Prostate gland (tissue), 2 donors: ENCODE measurements at regions not wholly inside any gene's neighbourhood (a gene's known extent, or its start where the extent isn't known, plus 50 kb on each side); places are given as distances from the start of the nearest gene placed in this dataset.

Experiments used
- DNase-seq: peaks from one replicate; pipeline ENCODE4 v3.0.0-alpha.2; 2019; ENCODE audit warnings: low spot score
- H3K27ac ChIP-seq, 2 donors: fragments of 200-600 bp; sonication (generic); 2 replicates each; pipeline ENCODE4 v1.5.1; 2017 to 2019
- H3K27me3 ChIP-seq: fragments of 200-600 bp; sonication (generic); replicated peaks from 2 replicates; pipeline ENCODE4 v1.5.1; 2019; ENCODE audit not compliant: insufficient read depth
- H3K36me3 ChIP-seq, 2 donors: fragments of 200-600 bp; sonication (generic); 1 replicate in 1 of 2; 2 replicates in 1 of 2; pipeline versions ENCODE4 v1.5.1 to v1.8.1; 2017 to 2019
- H3K4me1 ChIP-seq: fragments of 200-600 bp; sonication (generic); replicated peaks from 2 replicates; pipeline ENCODE4 v1.5.1; 2019
- H3K4me3 ChIP-seq, 2 donors: fragments of 200-600 bp; sonication (generic); 2 replicates each; pipeline ENCODE4 v1.5.1; 2017 to 2019
- H3K9me3 ChIP-seq: fragments of 200-600 bp; sonication (generic); 2 replicates; pipeline ENCODE4 v1.5.1; 2017
- POLR2A ChIP-seq: fragments of 450-650 bp; IDR thresholded peaks from one replicate; pipeline ENCODE4 v1.6.1; 2016; ENCODE audit warnings: antibody characterized with exemption, mild to moderate bottlenecking
- POLR2AphosphoS5 ChIP-seq: sonication (generic); formaldehyde crosslinking; IDR thresholded peaks from one replicate; pipeline ENCODE4 v1.6.1; 2017; ENCODE audit warnings: antibody characterized with exemption
- WGBS: methylation state at CpG from one replicate; pipeline ENCODE4 v1.1.5; 2018; 5-methylcytosine and 5-hydroxymethylcytosine counted together
- intact Hi-C: fragments of 100-400 bp; cut with DNase I; formaldehyde crosslinking; loops from one replicate; pipeline ENCODE4 v1.14.2; 2022
- TF ChIP-seq, protein P1 (sequence below), 4 experiments: fragments of 200-600 bp in 2 of 4; fragments of 450-650 bp in 2 of 4; sonication (generic) in 2 of 4; IDR thresholded peaks; 1 replicate in 3 of 4; 2 replicates in 1 of 4; pipeline ENCODE4 v1.5.1; 2016 to 2019; ENCODE audit warnings: antibody characterized with exemption in 4 of 4, mild to moderate bottlenecking in 2 of 4, moderate library complexity in 2 of 4

DNA sequence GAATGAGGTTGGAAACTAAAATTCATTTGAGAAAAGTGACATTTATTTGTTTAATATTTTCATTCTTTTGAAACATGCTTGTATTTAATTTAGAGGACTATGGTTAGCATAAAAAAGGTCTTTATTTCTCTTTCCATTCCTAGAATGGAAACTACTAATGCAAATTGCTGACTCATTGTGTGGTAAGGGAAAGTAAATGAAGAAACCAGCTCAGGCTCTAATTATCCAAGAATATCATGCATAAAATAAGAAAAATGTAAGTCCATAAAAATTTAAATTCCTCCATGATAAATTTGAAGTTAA is 777.0 kb upstream of the SLITRK1 start:
- intact Hi-C loops, result no loop called here
- no peak for TF ChIP-seq POLR2A
- TF ChIP-seq, protein P1, sequence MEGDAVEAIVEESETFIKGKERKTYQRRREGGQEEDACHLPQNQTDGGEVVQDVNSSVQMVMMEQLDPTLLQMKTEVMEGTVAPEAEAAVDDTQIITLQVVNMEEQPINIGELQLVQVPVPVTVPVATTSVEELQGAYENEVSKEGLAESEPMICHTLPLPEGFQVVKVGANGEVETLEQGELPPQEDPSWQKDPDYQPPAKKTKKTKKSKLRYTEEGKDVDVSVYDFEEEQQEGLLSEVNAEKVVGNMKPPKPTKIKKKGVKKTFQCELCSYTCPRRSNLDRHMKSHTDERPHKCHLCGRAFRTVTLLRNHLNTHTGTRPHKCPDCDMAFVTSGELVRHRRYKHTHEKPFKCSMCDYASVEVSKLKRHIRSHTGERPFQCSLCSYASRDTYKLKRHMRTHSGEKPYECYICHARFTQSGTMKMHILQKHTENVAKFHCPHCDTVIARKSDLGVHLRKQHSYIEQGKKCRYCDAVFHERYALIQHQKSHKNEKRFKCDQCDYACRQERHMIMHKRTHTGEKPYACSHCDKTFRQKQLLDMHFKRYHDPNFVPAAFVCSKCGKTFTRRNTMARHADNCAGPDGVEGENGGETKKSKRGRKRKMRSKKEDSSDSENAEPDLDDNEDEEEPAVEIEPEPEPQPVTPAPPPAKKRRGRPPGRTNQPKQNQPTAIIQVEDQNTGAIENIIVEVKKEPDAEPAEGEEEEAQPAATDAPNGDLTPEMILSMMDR (IDR thresholded peaks at IDR 0.05), result no peak
- TF ChIP-seq POLR2AphosphoS5, result no peak
- H3K27ac ChIP-seq, result no peak overlapping the region
- H3K27me3 ChIP-seq, result no peaks in the 10 kb centered on the region
- no peaks in the 10 kb centered on the region for H3K9me3 ChIP-seq
- no peaks in the 10 kb centered on the region for H3K36me3 ChIP-seq
- H3K4me1 ChIP-seq, result no peaks in the 10 kb centered on the region
- H3K4me3 ChIP-seq, result no peak overlapping the region
- DNase-seq, result no peak

DNA sequence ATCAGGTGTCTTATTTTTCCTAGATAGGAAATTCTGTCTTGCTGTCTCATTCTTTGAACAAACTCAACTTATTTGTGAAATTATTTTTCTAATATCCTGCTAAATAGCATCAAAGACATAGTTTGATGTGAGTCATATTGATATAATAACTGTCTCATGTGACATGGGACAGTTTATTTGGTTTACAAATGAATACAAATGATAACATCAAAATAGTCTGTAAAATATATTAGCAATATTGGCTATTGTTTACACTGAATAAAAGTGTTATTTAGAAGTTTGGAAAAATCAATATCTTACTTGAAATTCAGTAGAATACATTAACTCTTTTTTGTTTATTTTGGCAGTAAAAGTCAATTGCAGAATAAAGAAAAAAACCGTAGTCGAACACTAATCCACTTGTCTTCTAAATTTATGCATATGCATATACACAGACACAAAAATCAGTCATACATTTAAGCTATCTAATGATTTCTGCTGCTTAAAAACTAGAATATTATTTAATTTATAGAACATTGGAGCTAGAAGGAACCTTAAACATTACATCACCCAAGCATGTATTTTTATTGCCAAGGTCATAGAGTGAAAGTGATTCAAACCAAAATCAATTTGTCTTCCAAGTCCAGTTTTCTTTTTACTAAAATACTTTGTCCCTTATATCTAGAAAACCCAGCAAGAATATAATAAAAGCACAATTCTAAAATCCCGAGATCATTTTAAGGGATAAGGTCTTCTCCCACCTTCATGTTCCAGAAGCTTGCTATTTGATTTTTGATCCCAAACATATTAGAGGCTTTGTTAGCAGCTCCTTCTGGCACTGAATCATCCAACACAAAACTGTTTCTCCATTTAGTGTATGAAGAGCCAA is 776.5 kb upstream of the SLITRK1 start:
- H3K27ac ChIP-seq, result no peak overlapping the region
- intact Hi-C loops, result no loop called here
- H3K4me3 ChIP-seq, result no peak overlapping the region
- DNase-seq, result no peak
- 41% methylated on average over 3 of the region's 3 CpGs for WGBS
- no peaks in the 10 kb centered on the region for H3K9me3 ChIP-seq
- H3K27me3 ChIP-seq, result no peaks in the 10 kb centered on the region
- TF ChIP-seq POLR2A (no peak), POLR2AphosphoS5 (no peak)
- TF ChIP-seq, protein P1 (IDR thresholded peaks at IDR 0.05), result no peak
- no peaks in the 10 kb centered on the region for H3K4me1 ChIP-seq
- H3K36me3 ChIP-seq, result no peaks in the 10 kb centered on the region

DNA sequence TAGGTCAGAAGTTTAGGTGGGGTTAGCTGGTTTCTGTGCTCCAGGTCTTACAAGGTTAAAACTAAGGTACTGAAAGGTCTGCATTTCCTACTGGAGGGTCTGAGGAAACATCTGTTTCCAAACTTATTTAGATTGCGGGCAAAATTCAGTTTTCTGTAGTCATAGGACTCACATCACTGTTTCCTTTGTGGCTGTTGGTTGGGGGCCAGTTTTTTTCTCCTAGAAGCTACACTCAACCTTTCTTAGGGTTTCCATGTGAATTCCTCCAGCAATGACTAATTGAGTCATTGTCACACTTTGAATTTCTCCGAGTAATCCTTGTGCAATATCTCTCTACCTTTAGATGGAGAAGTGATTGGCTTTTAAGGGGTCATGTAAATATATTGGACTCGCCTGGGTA is 773.4 kb upstream of the SLITRK1 start:
- Histone ChIP-seq H3K4me3 (no peak overlapping the region), H3K9me3 (no peaks in the 10 kb centered on the region), H3K27me3 (no peaks in the 10 kb centered on the region), H3K36me3 (no peaks in the 10 kb centered on the region), H3K27ac (no peak overlapping the region), H3K4me1 (no peaks in the 10 kb centered on the region)
- TF ChIP-seq, protein P1 (IDR thresholded peaks at IDR 0.05), result no peak
- TF ChIP-seq POLR2AphosphoS5 (no peak), POLR2A (no peak)
- no peak for DNase-seq
- intact Hi-C loops, result no loop called here
- 83% methylated on average over 3 of the region's 3 CpGs for WGBS

DNA sequence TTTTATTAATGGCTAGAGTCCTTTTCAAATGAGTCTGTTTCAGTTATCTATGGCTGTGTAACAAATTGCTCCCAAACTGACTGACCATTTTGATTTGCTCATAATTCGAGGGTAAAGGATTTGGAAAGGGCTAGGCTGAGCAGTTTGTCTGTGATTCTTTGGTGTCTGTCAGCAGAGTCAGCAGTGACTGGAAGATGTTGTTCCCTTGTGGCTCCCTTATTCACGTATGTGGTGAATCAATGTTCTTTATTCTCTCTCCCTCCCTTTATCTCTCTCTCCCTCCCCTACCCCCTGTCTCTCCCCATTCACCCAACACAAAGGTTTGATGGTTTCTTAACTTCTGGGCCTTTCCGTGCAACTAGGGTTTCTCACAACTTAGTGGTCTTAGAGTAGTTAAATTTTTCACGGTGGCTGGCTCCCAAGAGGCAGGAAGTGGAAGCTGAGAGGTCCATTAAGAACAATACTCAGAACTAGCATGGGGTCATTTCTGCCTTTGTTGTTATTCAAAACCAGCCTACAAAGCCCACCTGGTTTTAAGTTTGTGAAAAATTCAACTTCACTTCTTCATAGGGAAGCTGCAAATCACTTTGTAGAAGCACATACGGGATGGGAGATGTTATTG is 772.5 kb upstream of the SLITRK1 start:
- TF ChIP-seq POLR2AphosphoS5, result no peak
- no peak for TF ChIP-seq POLR2A
- intact Hi-C loops, result no loop called here

DNA sequence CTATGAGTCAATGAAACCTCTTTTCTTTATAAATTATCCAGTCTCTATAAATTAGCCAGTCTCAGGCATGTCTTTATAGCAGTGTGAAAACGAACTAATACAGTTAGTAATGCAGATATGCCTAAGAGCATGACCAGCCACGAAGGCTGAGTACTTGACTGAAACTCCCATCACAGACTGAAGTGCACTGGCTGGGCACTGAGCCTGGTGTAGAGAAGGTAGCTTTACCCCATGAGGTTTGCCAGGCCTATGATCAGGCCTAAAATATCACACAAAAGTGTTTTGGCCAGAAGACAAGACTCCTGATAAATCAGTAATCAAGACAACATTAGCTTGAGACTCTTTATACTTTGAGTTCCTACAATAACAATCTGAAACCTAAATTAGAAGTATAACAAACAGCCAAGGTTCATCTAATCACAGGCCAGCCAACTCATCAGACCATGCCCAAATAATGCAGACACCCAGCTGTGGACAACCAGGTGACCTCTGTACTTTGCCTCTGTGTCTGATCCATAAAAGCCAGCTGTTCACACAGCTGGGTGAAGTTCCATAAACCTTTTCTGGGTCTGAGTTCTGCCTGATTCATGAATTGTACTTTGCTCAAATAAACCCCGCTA is 771.8 kb upstream of the SLITRK1 start:
- no peaks in the 10 kb centered on the region for H3K4me1 ChIP-seq
- TF ChIP-seq, protein P1 (IDR thresholded peaks at IDR 0.05), result no peak
- no peak for TF ChIP-seq POLR2AphosphoS5
- TF ChIP-seq POLR2A, result no peak
- H3K27ac ChIP-seq, result no peak overlapping the region
- intact Hi-C loops, result no loop called here
- H3K4me3 ChIP-seq, result no peak overlapping the region
- H3K9me3 ChIP-seq, result no peaks in the 10 kb centered on the region
- 86% methylated on average over 3 of the region's 3 CpGs for WGBS
- no peaks in the 10 kb centered on the region for H3K27me3 ChIP-seq
- no peaks in the 10 kb centered on the region for H3K36me3 ChIP-seq
- no peak for DNase-seq

More for the DNA sequence above, 772.5 kb upstream of the SLITRK1 start:
- 69% methylated on average over 5 of the region's 5 CpGs for WGBS
- H3K27me3 ChIP-seq, result no peaks in the 10 kb centered on the region
- H3K36me3 ChIP-seq, result no peaks in the 10 kb centered on the region
- DNase-seq, result no peak
- no peak overlapping the region for H3K4me3 ChIP-seq
- H3K4me1 ChIP-seq, result no peaks in the 10 kb centered on the region
- H3K27ac ChIP-seq, result no peak overlapping the region
- no peaks in the 10 kb centered on the region for H3K9me3 ChIP-seq
